Neural cell (in vitro differentiated cells): ENCODE measurements at regions not wholly inside any gene's neighbourhood (a gene's known extent, or its start where the extent isn't known, plus 50 kb on each side); places are given as distances from the start of the nearest gene placed in this dataset.

Experiments
- H2AFZ ChIP-seq: fragments of 200-600, 300-800 bp; sonication (generic), shearing (Covaris generic); 2 replicates; pipeline ENCODE4 v1.6.0; 2014; ENCODE audit warnings: low read depth, mild to moderate bottlenecking, antibody characterized with exemption, low read length, moderate library complexity
- H3F3A ChIP-seq: fragments of 200-600 bp; shearing (Covaris generic); 2 replicates; pipeline ENCODE4 v1.6.1; 2016; ENCODE audit warnings: mild to moderate bottlenecking, moderate library complexity, mixed read lengths, antibody characterized with exemption, low read length; ENCODE audit not compliant: insufficient read depth, poor library complexity, severe bottlenecking
- H3K27ac ChIP-seq: fragments of 200-600, 300-800 bp; sonication (generic), shearing (Covaris generic); 2 replicates; pipeline ENCODE4 v1.5.1; 2014; ENCODE audit warnings: mild to moderate bottlenecking, low read length, moderate library complexity
- H3K27me3 ChIP-seq: fragments of 300-800, 200-600 bp; sonication (generic), shearing (Covaris generic); 2 replicates; pipeline ENCODE4 v1.6.0; 2014; ENCODE audit warnings: mild to moderate bottlenecking, low read depth, low read length, moderate library complexity; ENCODE audit not compliant: insufficient read depth
- H3K36me3 ChIP-seq: fragments of 300-800, 200-600 bp; sonication (generic), shearing (Covaris generic); 2 replicates; pipeline ENCODE4 v1.5.1; 2014; ENCODE audit warnings: mild to moderate bottlenecking, antibody characterized with exemption, low read length, moderate library complexity; ENCODE audit not compliant: insufficient read depth
- H3K4me2 ChIP-seq: fragments of 300-800, 200-600 bp; sonication (generic), shearing (Covaris generic); 2 replicates; pipeline ENCODE4 v1.6.0; 2014; ENCODE audit warnings: mild to moderate bottlenecking, low read length
- H3K4me3 ChIP-seq: fragments of 300-800, 200-600 bp; sonication (generic), shearing (Covaris generic); 2 replicates; pipeline ENCODE4 v1.5.1; 2014; ENCODE audit warnings: mild to moderate bottlenecking, low read length, moderate library complexity
- H3K79me2 ChIP-seq: fragments of 200-600 bp; shearing (Covaris generic); replicated peaks from 2 replicates; pipeline ENCODE4 v1.6.0; 2014; ENCODE audit warnings: mild to moderate bottlenecking, low read length, moderate library complexity; ENCODE audit not compliant: insufficient read depth
- H3K9ac ChIP-seq: fragments of 300-800, 200-600 bp; sonication (generic), shearing (Covaris generic); 2 replicates; pipeline ENCODE4 v1.6.1; 2016; ENCODE audit warnings: mild to moderate bottlenecking, low read length, mixed read lengths
- H3K9me2 ChIP-seq: fragments of 200-600 bp; shearing (Covaris generic); 2 replicates; pipeline ENCODE4 v1.6.1; 2016; ENCODE audit warnings: mild to moderate bottlenecking, low read length, mixed read lengths; ENCODE audit not compliant: insufficient read depth
- H3K9me3 ChIP-seq: fragments of 200-600, 300-800 bp; sonication (generic), shearing (Covaris generic); 2 replicates; pipeline ENCODE4 v1.6.1; 2016; ENCODE audit warnings: mild to moderate bottlenecking, mixed run types, low read length, moderate library complexity, mixed read lengths
- H4K20me1 ChIP-seq: fragments of 200-600 bp; shearing (Covaris generic); 2 replicates; pipeline ENCODE4 v1.6.1; 2016; ENCODE audit warnings: mild to moderate bottlenecking, mixed run types; ENCODE audit not compliant: insufficient read depth
- CTCF ChIP-seq: fragments of 450-650 bp; IDR thresholded peaks from 2 replicates; pipeline ENCODE4 v1.5.1; 2014; ENCODE audit warnings: antibody characterized with exemption, mild to moderate bottlenecking, moderate library complexity; ENCODE audit not compliant: poor library complexity, severe bottlenecking
- EP300 ChIP-seq: fragments of 450-650 bp; conservative IDR thresholded peaks from 2 replicates; pipeline ENCODE4 v1.6.1; 2014; ENCODE audit warnings: antibody characterized with exemption, mild to moderate bottlenecking, moderate library complexity; ENCODE audit not compliant: poor library complexity, severe bottlenecking
- EZH2 ChIP-seq: fragments of 200-600, 300-800 bp; shearing (Covaris generic), sonication (generic); IDR thresholded peaks from 2 replicates; pipeline ENCODE4 v1.6.1; 2014; ENCODE audit warnings: antibody characterized with exemption, low read length, borderline replicate concordance, mild to moderate bottlenecking; ENCODE audit not compliant: insufficient read depth, poor library complexity, severe bottlenecking
- MXI1 ChIP-seq: fragments of 450-650 bp; conservative IDR thresholded peaks from 2 replicates; pipeline ENCODE4 v1.6.1; 2014; ENCODE audit warnings: antibody characterized with exemption, mild to moderate bottlenecking; ENCODE audit not compliant: poor library complexity, severe bottlenecking
- POLR2AphosphoS5 ChIP-seq: IDR thresholded peaks from 2 replicates; pipeline ENCODE4 v1.6.1; 2012
- RAD21 ChIP-seq: fragments of 450-650 bp; conservative IDR thresholded peaks from 2 replicates; pipeline ENCODE4 v1.6.1; 2014; ENCODE audit warnings: antibody characterized with exemption, mild to moderate bottlenecking, moderate library complexity
- REST ChIP-seq: IDR thresholded peaks from 2 replicates; pipeline ENCODE4 v1.6.1; 2012; ENCODE audit warnings: borderline replicate concordance
- SMC3 ChIP-seq: fragments of 450-650 bp; conservative IDR thresholded peaks from 2 replicates; pipeline ENCODE4 v1.6.1; 2014; ENCODE audit warnings: antibody characterized with exemption, mild to moderate bottlenecking, moderate library complexity; ENCODE audit not compliant: poor library complexity
- TAF1 ChIP-seq: IDR thresholded peaks from 2 replicates; pipeline ENCODE4 v1.6.1; 2012; ENCODE audit warnings: low read depth

GRCh38 chr11:28910926-28911325, 802.7 kb downstream of the METTL15 start:
- no peaks in the 10 kb centered on the region for H3K79me2 ChIP-seq
- H2AFZ ChIP-seq = no peak overlapping the region
- no peak overlapping the region for H3K9ac ChIP-seq
- no peak overlapping the region for H3K4me3 ChIP-seq
- no peaks in the 10 kb centered on the region for H3K36me3 ChIP-seq
- H3K27ac ChIP-seq = no peak overlapping the region
- no peaks in the 10 kb centered on the region for H3K9me2 ChIP-seq
- H4K20me1 ChIP-seq = no peaks in the 10 kb centered on the region
- no peaks in the 10 kb centered on the region for H3K9me3 ChIP-seq
- H3K4me2 ChIP-seq = no peak overlapping the region
- H3K27me3 ChIP-seq = no peaks in the 10 kb centered on the region
- H3F3A ChIP-seq = no peaks in the 10 kb centered on the region
- TF ChIP-seq EZH2 (no peak), SMC3 (no peak), REST (peak; percentile 65), POLR2AphosphoS5 (peak; percentile 64), TAF1 (no peak), RAD21 (no peak), MXI1 (no peak), EP300 (peak; percentile 80), CTCF (no peak)

GRCh38 chr11:28903716-28904115, 795.5 kb downstream of the METTL15 start:
- TF ChIP-seq EZH2 (no peak), RAD21 (no peak), REST (no peak), SMC3 (no peak), CTCF (no peak), MXI1 (no peak), EP300 (no peak), TAF1 (no peak), POLR2AphosphoS5 (no peak)
- H3K79me2 ChIP-seq = no peaks in the 10 kb centered on the region
- no peak overlapping the region for H3K4me3 ChIP-seq
- no peak overlapping the region for H3K27ac ChIP-seq
- no peaks in the 10 kb centered on the region for H3K27me3 ChIP-seq
- no peaks in the 10 kb centered on the region for H3K36me3 ChIP-seq
- H3K9me2 ChIP-seq = no peaks in the 10 kb centered on the region
- H3K9ac ChIP-seq = no peak overlapping the region
- H3F3A ChIP-seq = no peaks in the 10 kb centered on the region
- no peaks in the 10 kb centered on the region for H3K9me3 ChIP-seq
- no peak overlapping the region for H3K4me2 ChIP-seq
- H4K20me1 ChIP-seq = no peaks in the 10 kb centered on the region
- H2AFZ ChIP-seq = no peak overlapping the region
